DMS 273 treated with DMSO at 0.1 percent for 48 hours (cell line): ENCODE measurements at regions not wholly inside any gene's neighbourhood (a gene's known extent, or its start where the extent isn't known, plus 50 kb on each side); places are given as distances from the start of the nearest gene placed in this dataset.
A peak's percentile ranks its signal among the peaks of the same experiment; 100 is the strongest.

Source experiments
- DNase-seq: peaks from one replicate; lab custom pipeline; 2025; lab: John Stamatoyannopoulos, UW

DNA sequence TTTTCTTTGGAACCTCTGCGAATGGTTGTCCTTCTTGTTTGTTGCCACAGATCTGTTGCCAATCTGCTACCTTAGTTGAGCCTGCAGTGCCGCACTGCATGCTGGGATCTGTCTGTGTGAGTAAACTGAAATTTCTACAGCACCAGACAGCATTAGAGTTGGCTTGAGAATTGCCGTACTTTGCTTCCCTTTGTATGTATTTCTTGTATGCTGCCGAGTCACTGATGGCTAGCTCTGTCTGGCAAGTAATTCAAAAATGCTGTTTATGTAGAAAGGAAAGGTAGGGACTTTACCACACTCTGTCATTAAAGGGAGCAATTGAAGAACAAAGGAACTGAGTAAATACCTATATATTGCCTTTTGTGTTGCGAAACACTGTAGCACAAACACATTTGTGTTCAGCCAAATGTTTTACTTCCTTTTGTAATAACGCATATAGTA is 857.4 kb downstream of the USP25 start:
- no peak for DNase-seq

GRCh38 chr21:16587681-16588375 is 858.0 kb downstream of the USP25 start:
- DNase-seq, result no peak

DNA sequence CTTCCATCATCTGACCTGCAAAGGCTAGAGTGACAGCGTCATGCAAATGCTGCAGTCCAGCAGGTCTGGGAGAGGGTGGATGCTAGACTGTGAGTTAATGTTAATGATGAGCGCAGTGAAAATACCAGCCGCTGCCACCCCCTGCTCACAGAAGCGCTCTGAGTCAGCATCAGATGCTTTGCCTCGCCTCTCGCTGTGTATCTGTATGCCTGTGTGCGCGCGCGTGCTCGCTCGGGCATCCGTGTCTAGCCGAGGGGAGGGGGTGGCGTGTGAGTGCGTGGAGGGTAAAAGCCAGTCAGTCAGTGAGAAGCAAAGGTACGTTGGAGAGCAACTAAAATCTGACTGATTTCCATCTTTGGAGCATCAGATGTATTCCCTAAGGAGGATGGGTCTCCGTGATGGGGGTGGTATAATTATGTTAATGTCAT is 858.7 kb downstream of the USP25 start:
- no peak for DNase-seq

GRCh38 chr21:16589006-16589898 is 859.5 kb downstream of the USP25 start:
- DNase-seq, result no peak

DNA sequence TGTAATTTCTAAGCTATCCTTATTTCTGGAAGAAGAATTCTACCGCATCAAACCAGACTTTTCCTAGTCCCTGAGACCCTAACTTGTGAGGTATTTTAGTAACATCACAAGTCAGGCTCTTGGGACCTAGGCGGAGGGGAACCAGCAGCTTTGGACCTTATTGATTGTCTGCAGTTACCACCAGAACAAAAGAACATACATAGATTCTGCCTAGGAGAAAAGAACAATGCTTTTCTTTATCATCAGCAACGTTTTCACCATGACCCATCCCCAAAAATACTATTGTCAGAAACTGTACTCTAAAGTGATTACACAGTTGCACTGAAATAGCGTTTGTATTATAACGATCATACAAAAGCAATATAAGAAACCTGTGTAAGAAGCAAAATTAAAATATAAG is 860.4 kb downstream of the USP25 start:
- no peak for DNase-seq

GRCh38 chr21:16590641-16591292 is 861.0 kb downstream of the USP25 start:
- no peak for DNase-seq

- no peak for DNase-seq
These were observed 862.6 kb downstream of the USP25 start for GRCh38 chr21:16592381-16592780.

- no peak for DNase-seq
These were observed 864.4 kb downstream of the USP25 start for GRCh38 chr21:16594191-16594590.

DNA sequence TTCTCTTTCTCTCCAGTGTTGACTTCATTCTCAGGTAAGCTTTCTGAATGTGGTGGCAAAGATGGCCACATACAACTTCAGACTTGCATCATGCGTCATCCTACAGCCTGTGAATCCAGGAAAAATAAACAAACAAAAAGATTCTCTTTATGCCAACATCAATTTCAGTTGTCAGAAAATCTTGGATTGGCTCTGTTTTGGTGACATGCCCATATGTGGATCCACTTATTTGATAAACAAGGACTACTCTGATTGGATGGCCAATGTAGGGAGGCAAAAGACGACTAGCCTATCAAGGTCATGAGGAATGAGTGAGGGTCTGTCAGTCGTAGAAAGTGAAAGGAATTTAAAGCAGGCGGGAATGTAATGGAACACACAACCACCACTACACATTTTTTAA is 866.6 kb downstream of the USP25 start:
- DNase-seq, result no peak

GRCh38 chr21:16597753-16598152 is 868.0 kb downstream of the USP25 start:
- DNase-seq, result no peak

GRCh38 chr21:16605597-16605996 is 875.8 kb downstream of the USP25 start:
- DNase-seq, result no peak

DNA sequence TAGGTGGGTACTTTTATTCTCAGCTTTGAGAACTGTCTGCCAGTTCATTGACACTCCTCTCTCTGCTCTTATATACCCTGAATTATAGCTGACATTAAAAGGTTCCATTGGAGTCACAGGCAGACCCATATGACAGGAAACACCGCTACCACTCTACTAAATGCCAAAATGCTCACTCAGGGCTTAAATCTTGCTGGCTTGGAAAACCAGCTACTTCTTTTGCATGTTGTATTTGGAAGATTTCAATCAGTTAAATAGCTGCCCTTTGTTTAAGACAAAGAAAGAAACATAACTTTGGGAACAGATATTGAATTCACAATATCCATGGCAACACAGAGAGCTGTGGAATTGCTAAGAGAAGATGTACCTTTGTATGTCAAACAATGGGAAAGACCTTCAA is 876.5 kb downstream of the USP25 start:
- DNase-seq, result no peak

DNA sequence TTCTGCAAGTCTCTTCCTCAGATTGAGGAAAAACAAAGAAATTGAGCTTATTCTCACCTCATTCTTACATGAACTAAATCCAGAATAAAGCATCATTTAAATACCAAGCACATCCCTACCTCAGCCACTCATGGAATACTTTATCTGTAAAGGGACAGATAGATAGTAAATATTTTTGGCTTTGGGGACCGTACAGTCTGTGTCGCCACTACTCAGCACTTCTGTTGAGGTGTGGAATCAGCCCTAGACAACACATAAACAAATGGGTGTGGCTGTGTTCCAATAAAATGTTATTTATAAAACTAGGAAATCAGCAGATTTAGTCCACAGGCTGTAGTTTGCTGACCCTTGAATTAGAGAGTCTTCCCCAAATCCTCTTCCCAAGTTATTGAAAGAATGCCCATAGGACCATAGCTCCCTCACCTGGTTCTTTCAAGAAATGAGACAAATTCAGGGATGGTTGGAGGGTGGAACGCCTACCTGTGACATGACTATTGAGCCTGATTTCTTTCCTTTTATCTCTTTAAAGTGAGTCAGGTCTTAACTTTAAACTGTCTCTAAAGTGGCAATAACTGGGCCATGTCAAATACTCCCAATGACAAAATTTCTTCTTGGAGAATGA is 878.5 kb downstream of the USP25 start:
- DNase-seq, result no peak

- DNase-seq, result no peak
These were observed 889.5 kb downstream of the USP25 start for GRCh38 chr21:16619281-16619680.

DNA sequence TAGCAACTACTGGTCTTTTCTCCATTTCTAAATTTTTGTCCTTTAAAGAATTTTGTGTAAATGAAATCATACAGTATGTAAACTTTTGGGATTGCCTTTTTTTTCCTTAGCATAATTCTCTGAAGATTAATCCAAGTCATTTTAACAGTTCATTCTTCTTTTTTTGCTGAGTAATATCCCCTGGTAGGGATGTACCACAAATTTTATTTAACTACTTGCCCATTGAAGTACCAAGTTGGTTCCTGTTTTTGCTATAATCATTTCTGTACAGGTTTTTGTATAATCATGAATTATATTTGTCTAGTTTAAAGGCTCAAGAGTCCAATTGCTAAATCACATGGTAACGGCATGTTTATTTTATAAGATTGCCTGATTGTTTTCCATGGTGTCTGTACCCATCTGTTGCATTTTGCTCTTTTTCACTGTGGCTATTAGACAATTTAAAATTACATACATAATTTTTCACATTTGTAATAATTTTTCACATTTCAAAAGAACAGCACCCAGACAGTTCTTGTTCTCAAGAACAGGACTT is 891.1 kb downstream of the USP25 start:
- DNase-seq, result no peak

- no peak for DNase-seq
These were observed 888.2 kb upstream of the CXADR start for GRCh38 chr21:16624479-16625118.

- DNase-seq, result peak; percentile 8
These were observed 887.4 kb upstream of the CXADR start for GRCh38 chr21:16625491-16625890.

GRCh38 chr21:16633831-16634459 is 878.9 kb upstream of the CXADR start:
- DNase-seq, result no peak

GRCh38 chr21:16634515-16634914 is 878.3 kb upstream of the CXADR start:
- DNase-seq, result no peak

- DNase-seq, result no peak
These were observed 872.4 kb upstream of the CXADR start for GRCh38 chr21:16640297-16641027.
